SK-N-SH treated with all-trans-retinoic acid at 6 μM for 48 hours (cell line): ENCODE measurements at regions not wholly inside any gene's neighbourhood (a gene's known extent, or its start where the extent isn't known, plus 50 kb on each side); places are given as distances from the start of the nearest gene placed in this dataset.

Source experiments
- BACH2 ChIP-seq: fragments of 250-450 bp; sonication (Bioruptor Pico); IDR thresholded peaks from 2 replicates; pipeline ENCODE4 v1.9.0; 2021; ENCODE audit warnings: mild to moderate bottlenecking, borderline replicate concordance
- CREB5 ChIP-seq: fragments of 250-450 bp; sonication (Bioruptor Pico); IDR thresholded peaks from 2 replicates; pipeline ENCODE4 v1.5.1; 2020; ENCODE audit warnings: low read depth, mild to moderate bottlenecking, moderate library complexity
- ESRRG ChIP-seq: fragments of 250-450 bp; sonication (Bioruptor Pico); IDR thresholded peaks from 2 replicates; pipeline ENCODE4 v1.6.1; 2021; ENCODE audit warnings: mild to moderate bottlenecking
- PATZ1 ChIP-seq: fragments of 250-450 bp; sonication (Bioruptor Pico); IDR thresholded peaks from 2 replicates; pipeline ENCODE4 v1.8.0; 2020; ENCODE audit warnings: mild to moderate bottlenecking, moderate library complexity, borderline replicate concordance
- TCF4 ChIP-seq: fragments of 250-450 bp; sonication (Bioruptor Pico); IDR thresholded peaks from 2 replicates; pipeline ENCODE4 v1.8.0; 2021; ENCODE audit warnings: mild to moderate bottlenecking, moderate library complexity, borderline replicate concordance
- TOX ChIP-seq: fragments of 250-450 bp; sonication (Bioruptor Pico); IDR thresholded peaks from 2 replicates; pipeline ENCODE4 v1.8.0; 2021; ENCODE audit warnings: mild to moderate bottlenecking, moderate library complexity, borderline replicate concordance
- TSHZ2 ChIP-seq: fragments of 250-450 bp; sonication (Bioruptor Pico); IDR thresholded peaks from 2 replicates; pipeline ENCODE4 v1.5.0; 2020; ENCODE audit warnings: mild to moderate bottlenecking, moderate library complexity
- ZFP30 ChIP-seq: fragments of 450-650 bp; formaldehyde crosslinking; IDR thresholded peaks from 2 replicates; pipeline ENCODE4 v1.5.0; 2022; ENCODE audit warnings: mild to moderate bottlenecking, moderate library complexity
- ZNF70 ChIP-seq: fragments of 450-650 bp; formaldehyde crosslinking; IDR thresholded peaks from 2 replicates; pipeline ENCODE4 v1.5.0; 2020; ENCODE audit warnings: mild to moderate bottlenecking, moderate library complexity
- ZNF8 ChIP-seq: fragments of 450-650 bp; formaldehyde crosslinking; IDR thresholded peaks from 2 replicates; pipeline ENCODE4 v1.5.0; 2020; ENCODE audit warnings: mild to moderate bottlenecking, moderate library complexity

- TF ChIP-seq ESRRG (CRISPR knock-in tag) (no peak), ZFP30 (no peak), TCF4 (no peak), TOX (CRISPR knock-in tag) (no peak), ZNF70 (no peak), ZNF8 (CRISPR knock-in tag) (no peak), PATZ1 (CRISPR knock-in tag) (no peak), BACH2 (no peak), CREB5 (CRISPR knock-in tag) (no peak), TSHZ2 (CRISPR knock-in tag) (no peak)
Measured at GRCh38 chr1:81607086-81607485, 193.6 kb upstream of the ADGRL2 start.
